Hepatocyte (in vitro differentiated cells): ENCODE measurements at regions not wholly inside any gene's neighbourhood (a gene's known extent, or its start where the extent isn't known, plus 50 kb on each side); places are given as distances from the start of the nearest gene placed in this dataset.

Experiments
- CTCF ChIP-seq: fragments of 200-600 bp; sonication (generic); IDR thresholded peaks from 2 replicates; pipeline ENCODE4 v1.5.1; 2016; ENCODE audit warnings: antibody characterized with exemption, mild to moderate bottlenecking; ENCODE audit not compliant: poor library complexity
- EZH2 ChIP-seq: fragments of 200-600 bp; sonication (generic); IDR thresholded peaks from 2 replicates; pipeline ENCODE4 v1.6.1; 2016; ENCODE audit warnings: antibody characterized with exemption, mild to moderate bottlenecking, borderline replicate concordance
- EZH2phosphoT487 ChIP-seq: fragments of 200-600 bp; sonication (generic); IDR thresholded peaks from one replicate; pipeline ENCODE4 v1.6.1; 2018; ENCODE audit warnings: antibody characterized with exemption, mild to moderate bottlenecking, low read depth, moderate library complexity; ENCODE audit not compliant: unreplicated experiment, severe bottlenecking

DNA sequence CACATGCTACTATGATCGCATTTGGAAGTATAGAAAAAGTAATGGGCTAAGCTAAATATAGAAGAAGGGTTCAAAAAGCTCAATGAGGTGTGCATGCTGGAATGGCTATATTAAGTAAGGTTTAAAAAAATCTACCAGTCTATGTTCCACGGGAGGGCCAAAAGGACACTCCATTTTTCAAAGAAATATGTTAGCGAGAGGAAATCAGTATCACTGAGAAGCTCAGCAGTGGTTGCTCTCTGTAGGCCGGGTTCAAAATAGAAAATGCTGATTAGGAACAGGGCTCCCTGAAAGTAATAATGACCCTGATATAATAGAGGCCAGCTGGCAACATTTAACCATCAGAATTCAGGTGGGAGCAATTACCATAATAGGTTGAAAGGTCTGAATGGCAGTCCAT lies 224.5 kb upstream of the SEMA3E start:
- TF ChIP-seq CTCF (no peak), EZH2 (no peak), EZH2phosphoT487 (no peak)
